SK-N-SH treated with all-trans-retinoic acid at 6 μM for 48 hours (cell line): ENCODE measurements at regions not wholly inside any gene's neighbourhood (a gene's known extent, or its start where the extent isn't known, plus 50 kb on each side); places are given as distances from the start of the nearest gene placed in this dataset.

ENCODE experiments used
- ARNTL ChIP-seq: fragments of 450-650 bp; formaldehyde crosslinking; IDR thresholded peaks from 2 replicates; pipeline ENCODE4 v1.5.0; 2020; ENCODE audit warnings: low read depth, mild to moderate bottlenecking, moderate library complexity, borderline replicate concordance
- BACH2 ChIP-seq: fragments of 250-450 bp; sonication (Bioruptor Pico); IDR thresholded peaks from 2 replicates; pipeline ENCODE4 v1.9.0; 2021; ENCODE audit warnings: mild to moderate bottlenecking, borderline replicate concordance
- ESRRG ChIP-seq: fragments of 250-450 bp; sonication (Bioruptor Pico); IDR thresholded peaks from 2 replicates; pipeline ENCODE4 v1.6.1; 2021; ENCODE audit warnings: mild to moderate bottlenecking
- GLIS3 ChIP-seq: fragments of 250-450 bp; sonication (Bioruptor Pico); IDR thresholded peaks from 2 replicates; pipeline ENCODE4 v1.5.0; 2020; ENCODE audit warnings: mild to moderate bottlenecking, moderate library complexity
- OSR1 ChIP-seq: fragments of 250-450 bp; sonication (Bioruptor Pico); IDR thresholded peaks from 2 replicates; pipeline ENCODE4 v1.8.0; 2022; ENCODE audit warnings: moderate library complexity, mild to moderate bottlenecking, inconsistent platforms
- RARB ChIP-seq: fragments of 250-450 bp; sonication (Bioruptor Pico); IDR thresholded peaks from 2 replicates; pipeline ENCODE4 v1.8.0; 2021; ENCODE audit warnings: mild to moderate bottlenecking, moderate library complexity
- ZC3H10 ChIP-seq: fragments of 250-450 bp; sonication (Bioruptor Pico); IDR thresholded peaks from 2 replicates; pipeline ENCODE4 v1.5.1; 2021; ENCODE audit warnings: mild to moderate bottlenecking, moderate library complexity
- ZFP3 ChIP-seq: fragments of 250-450 bp; sonication (Bioruptor Pico); IDR thresholded peaks from 2 replicates; pipeline ENCODE4 v1.5.0; 2020; ENCODE audit warnings: mild to moderate bottlenecking, moderate library complexity
- ZNF565 ChIP-seq: fragments of 450-650 bp; formaldehyde crosslinking; conservative IDR thresholded peaks from 2 replicates; pipeline ENCODE4 v1.5.0; 2020; ENCODE audit warnings: low read depth, mild to moderate bottlenecking, moderate library complexity
- TF ChIP-seq, protein P1 (sequence below): fragments of 250-450 bp; sonication (Bioruptor Pico); IDR thresholded peaks from 2 replicates; pipeline ENCODE4 v1.5.1; 2021; ENCODE audit warnings: mild to moderate bottlenecking, moderate library complexity
- TF ChIP-seq, protein P2 (sequence below): fragments of 250-450 bp; sonication (Bioruptor Pico); IDR thresholded peaks from 2 replicates; pipeline ENCODE4 v1.8.0; 2020; ENCODE audit warnings: mild to moderate bottlenecking, moderate library complexity, borderline replicate concordance
- TF ChIP-seq, protein P3 (sequence below): fragments of 250-450 bp; sonication (Bioruptor Pico); IDR thresholded peaks from 2 replicates; pipeline ENCODE4 v1.5.0; 2020; ENCODE audit warnings: mild to moderate bottlenecking, moderate library complexity
- TF ChIP-seq, protein P4 (sequence below): fragments of 250-450 bp; sonication (Bioruptor Pico); IDR thresholded peaks from 2 replicates; pipeline ENCODE4 v1.5.1; 2020; ENCODE audit warnings: low read depth, mild to moderate bottlenecking, moderate library complexity

DNA sequence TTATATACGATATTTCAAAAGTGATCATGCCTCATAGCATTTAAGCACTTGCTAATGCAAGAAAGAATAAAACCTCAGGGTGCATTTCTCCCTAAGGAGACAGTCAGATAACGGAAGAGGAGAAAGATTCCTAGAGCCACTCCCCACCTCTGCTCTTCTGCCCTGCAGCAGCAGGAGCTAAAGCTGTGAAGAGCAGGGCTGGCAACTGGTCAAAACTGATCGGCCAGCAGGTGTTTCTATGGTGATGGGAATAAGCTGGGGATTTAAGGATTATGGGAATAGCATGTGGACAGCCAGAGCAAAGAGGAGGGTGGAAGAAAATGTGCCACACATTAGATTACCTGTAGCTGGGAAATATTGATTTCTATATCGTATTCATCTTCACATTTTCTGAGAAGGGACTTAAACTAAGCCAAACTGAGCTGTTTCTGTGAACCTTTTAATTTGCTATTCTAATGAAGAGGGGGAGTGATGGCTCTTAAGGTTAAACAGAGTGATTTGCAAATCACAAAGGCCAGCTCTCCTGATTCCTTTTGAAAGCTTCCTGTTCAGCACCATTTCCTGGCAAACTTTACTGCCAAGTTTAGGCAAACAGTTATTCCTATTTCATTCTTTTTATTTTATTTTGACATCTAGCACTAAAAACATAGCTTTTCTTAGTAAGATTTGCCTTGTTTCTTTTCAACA lies 268.9 kb upstream of the PFKP start:
- TF ChIP-seq, protein P1, sequence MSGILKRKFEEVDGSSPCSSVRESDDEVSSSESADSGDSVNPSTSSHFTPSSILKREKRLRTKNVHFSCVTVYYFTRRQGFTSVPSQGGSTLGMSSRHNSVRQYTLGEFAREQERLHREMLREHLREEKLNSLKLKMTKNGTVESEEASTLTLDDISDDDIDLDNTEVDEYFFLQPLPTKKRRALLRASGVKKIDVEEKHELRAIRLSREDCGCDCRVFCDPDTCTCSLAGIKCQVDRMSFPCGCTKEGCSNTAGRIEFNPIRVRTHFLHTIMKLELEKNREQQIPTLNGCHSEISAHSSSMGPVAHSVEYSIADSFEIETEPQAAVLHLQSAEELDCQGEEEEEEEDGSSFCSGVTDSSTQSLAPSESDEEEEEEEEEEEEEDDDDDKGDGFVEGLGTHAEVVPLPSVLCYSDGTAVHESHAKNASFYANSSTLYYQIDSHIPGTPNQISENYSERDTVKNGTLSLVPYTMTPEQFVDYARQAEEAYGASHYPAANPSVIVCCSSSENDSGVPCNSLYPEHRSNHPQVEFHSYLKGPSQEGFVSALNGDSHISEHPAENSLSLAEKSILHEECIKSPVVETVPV (CRISPR knock-in tag) = no peak
- TF ChIP-seq, protein P2, sequence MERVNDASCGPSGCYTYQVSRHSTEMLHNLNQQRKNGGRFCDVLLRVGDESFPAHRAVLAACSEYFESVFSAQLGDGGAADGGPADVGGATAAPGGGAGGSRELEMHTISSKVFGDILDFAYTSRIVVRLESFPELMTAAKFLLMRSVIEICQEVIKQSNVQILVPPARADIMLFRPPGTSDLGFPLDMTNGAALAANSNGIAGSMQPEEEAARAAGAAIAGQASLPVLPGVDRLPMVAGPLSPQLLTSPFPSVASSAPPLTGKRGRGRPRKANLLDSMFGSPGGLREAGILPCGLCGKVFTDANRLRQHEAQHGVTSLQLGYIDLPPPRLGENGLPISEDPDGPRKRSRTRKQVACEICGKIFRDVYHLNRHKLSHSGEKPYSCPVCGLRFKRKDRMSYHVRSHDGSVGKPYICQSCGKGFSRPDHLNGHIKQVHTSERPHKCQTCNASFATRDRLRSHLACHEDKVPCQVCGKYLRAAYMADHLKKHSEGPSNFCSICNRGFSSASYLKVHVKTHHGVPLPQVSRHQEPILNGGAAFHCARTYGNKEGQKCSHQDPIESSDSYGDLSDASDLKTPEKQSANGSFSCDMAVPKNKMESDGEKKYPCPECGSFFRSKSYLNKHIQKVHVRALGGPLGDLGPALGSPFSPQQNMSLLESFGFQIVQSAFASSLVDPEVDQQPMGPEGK (CRISPR knock-in tag) = no peak
- TF ChIP-seq ZFP3 (CRISPR knock-in tag) = no peak
- TF ChIP-seq BACH2 (CRISPR knock-in tag) = no peak
- TF ChIP-seq OSR1 (CRISPR knock-in tag) = no peak
- no peak for TF ChIP-seq GLIS3 (CRISPR knock-in tag)
- TF ChIP-seq ARNTL (CRISPR knock-in tag) = no peak
- TF ChIP-seq, protein P3, sequence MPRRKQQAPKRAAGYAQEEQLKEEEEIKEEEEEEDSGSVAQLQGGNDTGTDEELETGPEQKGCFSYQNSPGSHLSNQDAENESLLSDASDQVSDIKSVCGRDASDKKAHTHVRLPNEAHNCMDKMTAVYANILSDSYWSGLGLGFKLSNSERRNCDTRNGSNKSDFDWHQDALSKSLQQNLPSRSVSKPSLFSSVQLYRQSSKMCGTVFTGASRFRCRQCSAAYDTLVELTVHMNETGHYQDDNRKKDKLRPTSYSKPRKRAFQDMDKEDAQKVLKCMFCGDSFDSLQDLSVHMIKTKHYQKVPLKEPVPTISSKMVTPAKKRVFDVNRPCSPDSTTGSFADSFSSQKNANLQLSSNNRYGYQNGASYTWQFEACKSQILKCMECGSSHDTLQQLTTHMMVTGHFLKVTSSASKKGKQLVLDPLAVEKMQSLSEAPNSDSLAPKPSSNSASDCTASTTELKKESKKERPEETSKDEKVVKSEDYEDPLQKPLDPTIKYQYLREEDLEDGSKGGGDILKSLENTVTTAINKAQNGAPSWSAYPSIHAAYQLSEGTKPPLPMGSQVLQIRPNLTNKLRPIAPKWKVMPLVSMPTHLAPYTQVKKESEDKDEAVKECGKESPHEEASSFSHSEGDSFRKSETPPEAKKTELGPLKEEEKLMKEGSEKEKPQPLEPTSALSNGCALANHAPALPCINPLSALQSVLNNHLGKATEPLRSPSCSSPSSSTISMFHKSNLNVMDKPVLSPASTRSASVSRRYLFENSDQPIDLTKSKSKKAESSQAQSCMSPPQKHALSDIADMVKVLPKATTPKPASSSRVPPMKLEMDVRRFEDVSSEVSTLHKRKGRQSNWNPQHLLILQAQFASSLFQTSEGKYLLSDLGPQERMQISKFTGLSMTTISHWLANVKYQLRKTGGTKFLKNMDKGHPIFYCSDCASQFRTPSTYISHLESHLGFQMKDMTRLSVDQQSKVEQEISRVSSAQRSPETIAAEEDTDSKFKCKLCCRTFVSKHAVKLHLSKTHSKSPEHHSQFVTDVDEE (CRISPR knock-in tag) = no peak
- TF ChIP-seq, protein P4, sequence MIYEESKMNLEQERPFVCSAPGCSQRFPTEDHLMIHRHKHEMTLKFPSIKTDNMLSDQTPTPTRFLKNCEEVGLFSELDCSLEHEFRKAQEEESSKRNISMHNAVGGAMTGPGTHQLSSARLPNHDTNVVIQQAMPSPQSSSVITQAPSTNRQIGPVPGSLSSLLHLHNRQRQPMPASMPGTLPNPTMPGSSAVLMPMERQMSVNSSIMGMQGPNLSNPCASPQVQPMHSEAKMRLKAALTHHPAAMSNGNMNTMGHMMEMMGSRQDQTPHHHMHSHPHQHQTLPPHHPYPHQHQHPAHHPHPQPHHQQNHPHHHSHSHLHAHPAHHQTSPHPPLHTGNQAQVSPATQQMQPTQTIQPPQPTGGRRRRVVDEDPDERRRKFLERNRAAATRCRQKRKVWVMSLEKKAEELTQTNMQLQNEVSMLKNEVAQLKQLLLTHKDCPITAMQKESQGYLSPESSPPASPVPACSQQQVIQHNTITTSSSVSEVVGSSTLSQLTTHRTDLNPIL = no peak
- no peak for TF ChIP-seq ESRRG (CRISPR knock-in tag)
- TF ChIP-seq RARB = no peak
- TF ChIP-seq ZC3H10 (CRISPR knock-in tag) = no peak
- no peak for TF ChIP-seq ZNF565 (CRISPR knock-in tag)
